Chondrocyte (in vitro differentiated cells): ENCODE measurements at regions not wholly inside any gene's neighbourhood (a gene's known extent, or its start where the extent isn't known, plus 50 kb on each side); places are given as distances from the start of the nearest gene placed in this dataset.
"Not testable (repeated sequence)": the region's sequence is repeated elsewhere in the genome, so short reads cannot be mapped to it uniquely, and the experiment has no call there.

Experiments used
- DNase-seq: peaks from one replicate; pipeline ENCODE4 v3.0.0; 2021; ENCODE audit warnings: mixed read lengths, low spot score
- H3K27ac Mint-ChIP-seq: one replicate; pipeline ENCODE4 v1.8.0; 2021; ENCODE audit warnings: mild to moderate bottlenecking, moderate library complexity, mixed read lengths; ENCODE audit not compliant: unreplicated experiment
- H3K27me3 Mint-ChIP-seq: 2 replicates; pipeline ENCODE4 v1.8.0; 2021; ENCODE audit warnings: low read depth, mixed read lengths
- H3K36me3 Mint-ChIP-seq: 2 replicates; pipeline ENCODE4 v1.8.0; 2021; ENCODE audit warnings: low read depth, mixed read lengths
- H3K4me1 Mint-ChIP-seq: 2 replicates; pipeline ENCODE4 v1.8.0; 2021; ENCODE audit warnings: low read depth, mild to moderate bottlenecking, mixed read lengths
- H3K4me3 Mint-ChIP-seq: one replicate; pipeline ENCODE4 v1.8.0; 2021; ENCODE audit warnings: mild to moderate bottlenecking, moderate library complexity, mixed read lengths; ENCODE audit not compliant: unreplicated experiment
- H3K9me3 Mint-ChIP-seq: 2 replicates; pipeline ENCODE4 v1.8.0; 2021; ENCODE audit warnings: low read depth, mixed read lengths
- TF ChIP-seq, protein P1 (sequence below): fragments of 200-600 bp; sonication (generic); IDR thresholded peaks from 2 replicates; pipeline ENCODE4 v1.5.0; 2021; ENCODE audit warnings: antibody characterized with exemption, mild to moderate bottlenecking, moderate library complexity

DNA sequence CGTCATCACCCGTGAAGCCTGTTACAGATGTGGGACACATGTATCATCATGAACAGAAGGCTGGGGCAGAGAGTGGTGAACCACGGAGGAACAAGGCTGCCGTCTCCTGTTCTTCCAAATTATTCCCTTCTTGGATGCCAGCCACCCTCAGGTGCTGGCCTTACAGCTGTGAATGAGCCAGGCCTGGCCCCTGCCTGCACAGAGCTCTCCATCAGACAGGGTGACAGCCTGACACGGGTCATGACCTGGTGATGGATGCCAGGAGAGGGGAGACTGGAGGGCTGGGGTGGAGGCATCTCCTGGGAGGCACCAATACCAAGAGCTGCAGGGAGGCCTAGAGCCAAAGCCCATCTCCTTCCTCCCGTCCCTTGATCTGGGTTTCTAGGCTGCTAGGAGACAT, 230.0 kb upstream of the C1orf174 start:
- Mint-ChIP-seq H3K4me3 (no peak overlapping the region), H3K9me3 (peaks cover 19% of the 10 kb centered on the region), H3K4me1 (no peaks in the 10 kb centered on the region), H3K27me3 (no peaks in the 10 kb centered on the region), H3K27ac (no peak overlapping the region), H3K36me3 (no peaks in the 10 kb centered on the region)
- TF ChIP-seq, protein P1, sequence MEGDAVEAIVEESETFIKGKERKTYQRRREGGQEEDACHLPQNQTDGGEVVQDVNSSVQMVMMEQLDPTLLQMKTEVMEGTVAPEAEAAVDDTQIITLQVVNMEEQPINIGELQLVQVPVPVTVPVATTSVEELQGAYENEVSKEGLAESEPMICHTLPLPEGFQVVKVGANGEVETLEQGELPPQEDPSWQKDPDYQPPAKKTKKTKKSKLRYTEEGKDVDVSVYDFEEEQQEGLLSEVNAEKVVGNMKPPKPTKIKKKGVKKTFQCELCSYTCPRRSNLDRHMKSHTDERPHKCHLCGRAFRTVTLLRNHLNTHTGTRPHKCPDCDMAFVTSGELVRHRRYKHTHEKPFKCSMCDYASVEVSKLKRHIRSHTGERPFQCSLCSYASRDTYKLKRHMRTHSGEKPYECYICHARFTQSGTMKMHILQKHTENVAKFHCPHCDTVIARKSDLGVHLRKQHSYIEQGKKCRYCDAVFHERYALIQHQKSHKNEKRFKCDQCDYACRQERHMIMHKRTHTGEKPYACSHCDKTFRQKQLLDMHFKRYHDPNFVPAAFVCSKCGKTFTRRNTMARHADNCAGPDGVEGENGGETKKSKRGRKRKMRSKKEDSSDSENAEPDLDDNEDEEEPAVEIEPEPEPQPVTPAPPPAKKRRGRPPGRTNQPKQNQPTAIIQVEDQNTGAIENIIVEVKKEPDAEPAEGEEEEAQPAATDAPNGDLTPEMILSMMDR, result no peak
- no peak for DNase-seq

- Mint-ChIP-seq H3K4me3 (no peak overlapping the region), H3K9me3 (peaks cover 26% of the 10 kb centered on the region), H3K27me3 (no peaks in the 10 kb centered on the region), H3K4me1 (no peaks in the 10 kb centered on the region), H3K36me3 (peaks cover 3% of the 10 kb centered on the region), H3K27ac (no peak overlapping the region)
- TF ChIP-seq, protein P1, result no peak
- DNase-seq, result no peak
Observed at GRCh38 chr1:4131734-4132133, 231.7 kb upstream of the C1orf174 start.

- Mint-ChIP-seq H3K4me1 (no peaks in the 10 kb centered on the region), H3K27me3 (no peaks in the 10 kb centered on the region), H3K27ac (no peak overlapping the region)
Observed at GRCh38 chr1:4132352-4133296, 232.6 kb upstream of the C1orf174 start.

GRCh38 chr1:4133297-4133938, 233.3 kb upstream of the C1orf174 start:
- no peak overlapping the region for H3K27ac Mint-ChIP-seq
- H3K4me1 Mint-ChIP-seq, result no peaks in the 10 kb centered on the region
- H3K27me3 Mint-ChIP-seq, result no peaks in the 10 kb centered on the region
- DNase-seq, result no peak
- peaks cover 3% of the 10 kb centered on the region for H3K36me3 Mint-ChIP-seq
- H3K4me3 Mint-ChIP-seq, result no peak overlapping the region
- H3K9me3 Mint-ChIP-seq, result peaks cover 32% of the 10 kb centered on the region
- TF ChIP-seq, protein P1, result no peak

More at GRCh38 chr1:4132352-4133296, 232.6 kb upstream of the C1orf174 start:
- no peak for DNase-seq
- peaks cover 3% of the 10 kb centered on the region for H3K36me3 Mint-ChIP-seq
- peaks cover 30% of the 10 kb centered on the region for H3K9me3 Mint-ChIP-seq
- H3K4me3 Mint-ChIP-seq, result no peak overlapping the region
- TF ChIP-seq, protein P1, result no peak

DNA sequence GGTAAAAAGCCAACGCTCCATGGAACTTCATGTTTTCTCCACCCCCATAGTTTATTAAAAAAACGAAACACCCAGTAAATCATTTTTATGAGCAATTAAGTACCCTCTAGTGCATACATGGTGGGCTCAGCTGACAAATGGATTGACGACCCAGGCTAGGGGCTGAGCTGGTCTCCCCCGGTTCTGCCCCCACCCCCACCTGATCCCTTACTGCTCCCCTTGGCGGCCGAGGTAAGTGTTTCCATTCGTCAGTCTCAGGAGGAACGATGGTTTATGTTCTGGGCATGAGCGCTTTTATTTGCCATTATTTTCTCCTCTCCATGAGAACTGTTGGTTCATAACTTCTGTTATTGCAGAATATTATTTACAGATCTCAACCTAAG, 233.9 kb upstream of the C1orf174 start:
- Mint-ChIP-seq H3K9me3 (peaks cover 32% of the 10 kb centered on the region), H3K36me3 (peaks cover 3% of the 10 kb centered on the region)

GRCh38 chr1:4135853-4136252, 235.8 kb upstream of the C1orf174 start:
- DNase-seq, H3K4me1 Mint-ChIP-seq, H3K27me3 Mint-ChIP-seq, H3K27ac Mint-ChIP-seq, H3K4me3 Mint-ChIP-seq, H3K36me3 Mint-ChIP-seq: not testable (repeated sequence)
- peaks cover 36% of the 10 kb centered on the region for H3K9me3 Mint-ChIP-seq

More for the DNA sequence above, 233.9 kb upstream of the C1orf174 start:
- no peak for DNase-seq
- H3K4me1 Mint-ChIP-seq, result no peaks in the 10 kb centered on the region
- no peak overlapping the region for H3K27ac Mint-ChIP-seq
- TF ChIP-seq, protein P1, result no peak
- no peaks in the 10 kb centered on the region for H3K27me3 Mint-ChIP-seq
- H3K4me3 Mint-ChIP-seq, result no peak overlapping the region
